RWPE2 (cell line): ENCODE measurements at regions not wholly inside any gene's neighbourhood (a gene's known extent, or its start where the extent isn't known, plus 50 kb on each side); places are given as distances from the start of the nearest gene placed in this dataset.

Experiments
- ATAC-seq: fragments of 200-7000 bp; cut with Tn5 transposase; 3 replicates; pipeline ENCODE4 v1.9.1; 2021; ENCODE audit warnings: low read depth
- DNase-seq: peaks from one replicate; pipeline ENCODE4 v3.0.0-alpha.2; 2020; ENCODE audit warnings: low spot score
- H3K27ac ChIP-seq: fragments of 450-650 bp; 2 replicates; pipeline ENCODE4 v1.5.1; 2017; ENCODE audit warnings: mild to moderate bottlenecking; ENCODE audit not compliant: poor library complexity, severe bottlenecking
- H3K27me3 ChIP-seq: fragments of 250-450 bp; sonication (Bioruptor Pico); 2 replicates; pipeline ENCODE4 v1.5.1; 2021; ENCODE audit warnings: mild to moderate bottlenecking, moderate library complexity; ENCODE audit not compliant: insufficient read depth, poor library complexity, severe bottlenecking
- H3K36me3 ChIP-seq: fragments of 250-450 bp; sonication (Bioruptor Pico); 2 replicates; pipeline ENCODE4 v1.5.1; 2020; ENCODE audit warnings: low read depth, mild to moderate bottlenecking, moderate library complexity
- H3K4me1 ChIP-seq: fragments of 250-450 bp; sonication (Bioruptor Pico); 2 replicates; pipeline ENCODE4 v1.5.1; 2021; ENCODE audit warnings: mild to moderate bottlenecking, moderate library complexity; ENCODE audit not compliant: insufficient read depth, poor library complexity, severe bottlenecking
- H3K4me3 ChIP-seq: fragments of 250-450 bp; sonication (Bioruptor Pico); 2 replicates; pipeline ENCODE4 v1.5.1; 2021; ENCODE audit warnings: mild to moderate bottlenecking, moderate library complexity; ENCODE audit not compliant: severe bottlenecking
- H3K9me3 ChIP-seq: fragments of 250-450 bp; sonication (Bioruptor Pico); 2 replicates; pipeline ENCODE4 v1.5.1; 2021; ENCODE audit warnings: mild to moderate bottlenecking, moderate library complexity; ENCODE audit not compliant: severe bottlenecking
- TF ChIP-seq, protein P1 (sequence below): fragments of 450-650 bp; IDR thresholded peaks from one replicate; pipeline ENCODE4 v1.5.1; 2017; ENCODE audit warnings: mild to moderate bottlenecking, moderate library complexity; ENCODE audit not compliant: poor library complexity, severe bottlenecking

DNA sequence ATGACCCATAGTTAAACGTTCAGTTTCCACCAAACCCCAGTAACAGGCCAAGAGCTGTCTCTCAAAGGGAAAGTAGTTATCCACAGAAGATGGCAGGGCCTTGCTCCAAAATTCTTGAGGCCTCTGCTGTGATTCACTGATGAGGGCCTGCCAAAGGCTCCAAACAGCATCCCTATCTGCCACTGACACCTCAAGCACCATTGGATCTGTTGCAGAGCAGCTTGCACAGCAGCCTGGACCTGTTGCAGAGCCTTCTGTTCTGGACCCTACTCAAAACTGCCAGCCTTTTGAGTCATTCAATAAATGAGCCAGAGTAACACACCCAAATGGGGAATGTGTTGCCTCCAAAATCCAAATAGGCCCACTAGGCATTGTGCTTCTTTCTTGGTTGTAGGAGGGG lies 741.5 kb upstream of the RGMB start:
- no peak for DNase-seq
- H3K27ac ChIP-seq, result no peak overlapping the region
- no peaks in the 10 kb centered on the region for H3K9me3 ChIP-seq
- H3K4me3 ChIP-seq, result no peak overlapping the region
- TF ChIP-seq, protein P1, sequence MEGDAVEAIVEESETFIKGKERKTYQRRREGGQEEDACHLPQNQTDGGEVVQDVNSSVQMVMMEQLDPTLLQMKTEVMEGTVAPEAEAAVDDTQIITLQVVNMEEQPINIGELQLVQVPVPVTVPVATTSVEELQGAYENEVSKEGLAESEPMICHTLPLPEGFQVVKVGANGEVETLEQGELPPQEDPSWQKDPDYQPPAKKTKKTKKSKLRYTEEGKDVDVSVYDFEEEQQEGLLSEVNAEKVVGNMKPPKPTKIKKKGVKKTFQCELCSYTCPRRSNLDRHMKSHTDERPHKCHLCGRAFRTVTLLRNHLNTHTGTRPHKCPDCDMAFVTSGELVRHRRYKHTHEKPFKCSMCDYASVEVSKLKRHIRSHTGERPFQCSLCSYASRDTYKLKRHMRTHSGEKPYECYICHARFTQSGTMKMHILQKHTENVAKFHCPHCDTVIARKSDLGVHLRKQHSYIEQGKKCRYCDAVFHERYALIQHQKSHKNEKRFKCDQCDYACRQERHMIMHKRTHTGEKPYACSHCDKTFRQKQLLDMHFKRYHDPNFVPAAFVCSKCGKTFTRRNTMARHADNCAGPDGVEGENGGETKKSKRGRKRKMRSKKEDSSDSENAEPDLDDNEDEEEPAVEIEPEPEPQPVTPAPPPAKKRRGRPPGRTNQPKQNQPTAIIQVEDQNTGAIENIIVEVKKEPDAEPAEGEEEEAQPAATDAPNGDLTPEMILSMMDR, result no peak
- no peaks in the 10 kb centered on the region for H3K4me1 ChIP-seq
- H3K36me3 ChIP-seq, result no peaks in the 10 kb centered on the region
- no peaks in the 10 kb centered on the region for H3K27me3 ChIP-seq
- no peak for ATAC-seq

DNA sequence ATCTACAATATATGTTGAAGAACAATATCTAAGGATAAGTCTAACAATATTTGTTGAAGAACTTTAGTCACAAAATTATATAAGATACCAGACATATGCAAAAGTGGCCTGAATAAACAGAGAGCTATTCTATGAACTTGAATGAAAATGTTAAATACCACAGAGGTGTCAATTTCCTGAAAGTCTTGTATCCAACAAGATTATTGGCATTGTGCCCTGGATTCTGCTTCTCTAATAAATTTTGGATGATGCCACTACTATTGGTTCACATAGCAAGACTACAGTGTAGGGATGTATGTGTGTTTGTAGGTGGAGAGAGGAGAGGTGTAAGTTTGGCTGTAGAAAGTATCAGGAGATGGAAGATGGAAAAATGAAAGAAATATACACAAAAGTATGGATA lies 731.8 kb upstream of the RGMB start:
- H3K4me3 ChIP-seq, result no peak overlapping the region
- TF ChIP-seq, protein P1, result no peak
- H3K9me3 ChIP-seq, result no peaks in the 10 kb centered on the region
- no peaks in the 10 kb centered on the region for H3K27me3 ChIP-seq
- no peaks in the 10 kb centered on the region for H3K4me1 ChIP-seq
- no peak for ATAC-seq
- no peak overlapping the region for H3K27ac ChIP-seq
- H3K36me3 ChIP-seq, result no peaks in the 10 kb centered on the region
- no peak for DNase-seq

DNA sequence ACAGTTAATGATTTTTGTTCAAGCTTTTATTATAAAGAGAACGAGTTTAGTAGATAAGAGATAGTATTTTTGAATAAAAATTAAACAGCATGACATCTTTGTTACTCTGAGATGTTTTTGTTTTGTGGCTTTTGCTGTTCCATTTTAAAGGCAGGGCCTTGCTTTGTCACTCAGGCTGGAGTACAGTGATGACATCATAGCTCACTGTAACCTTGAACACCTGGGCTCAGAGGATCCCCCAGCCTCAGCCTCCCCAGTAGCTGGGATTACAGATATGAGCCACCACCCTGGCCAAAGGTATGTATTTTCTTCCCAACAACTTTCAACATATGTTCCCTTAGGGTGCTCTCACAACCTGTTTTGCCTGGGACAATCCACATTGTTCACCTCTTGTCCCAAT lies 730.9 kb upstream of the RGMB start:
- ATAC-seq, result no peak
- H3K4me1 ChIP-seq, result no peaks in the 10 kb centered on the region
- H3K27me3 ChIP-seq, result no peaks in the 10 kb centered on the region
- no peak overlapping the region for H3K27ac ChIP-seq
- H3K36me3 ChIP-seq, result no peaks in the 10 kb centered on the region
- no peaks in the 10 kb centered on the region for H3K9me3 ChIP-seq
- no peak for DNase-seq
- H3K4me3 ChIP-seq, result no peak overlapping the region
- TF ChIP-seq, protein P1, result no peak

DNA sequence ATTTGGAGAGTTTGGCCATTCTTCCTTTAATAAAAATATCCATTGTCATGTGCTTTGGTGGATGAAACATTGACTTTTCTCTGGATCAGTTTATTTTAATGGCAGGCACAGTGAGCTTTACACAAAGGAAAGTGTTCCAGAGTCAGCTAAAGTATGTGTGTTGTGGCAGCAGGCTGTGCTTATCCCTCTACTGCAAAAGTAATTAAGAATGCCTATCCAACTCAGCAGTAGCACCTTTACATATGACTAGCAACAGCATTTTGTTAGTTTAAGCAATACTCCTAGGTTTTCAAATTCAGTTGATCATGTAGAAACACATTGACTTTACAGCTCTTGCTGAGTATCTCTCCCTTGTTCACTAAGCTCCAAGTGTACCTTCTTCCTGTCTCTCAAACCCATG lies 730.5 kb upstream of the RGMB start:
- ATAC-seq (no peak), DNase-seq (no peak)
- TF ChIP-seq, protein P1, result no peak
- Histone ChIP-seq H3K9me3 (no peaks in the 10 kb centered on the region), H3K4me1 (no peaks in the 10 kb centered on the region), H3K4me3 (no peak overlapping the region), H3K27me3 (no peaks in the 10 kb centered on the region), H3K27ac (no peak overlapping the region), H3K36me3 (no peaks in the 10 kb centered on the region)

DNA sequence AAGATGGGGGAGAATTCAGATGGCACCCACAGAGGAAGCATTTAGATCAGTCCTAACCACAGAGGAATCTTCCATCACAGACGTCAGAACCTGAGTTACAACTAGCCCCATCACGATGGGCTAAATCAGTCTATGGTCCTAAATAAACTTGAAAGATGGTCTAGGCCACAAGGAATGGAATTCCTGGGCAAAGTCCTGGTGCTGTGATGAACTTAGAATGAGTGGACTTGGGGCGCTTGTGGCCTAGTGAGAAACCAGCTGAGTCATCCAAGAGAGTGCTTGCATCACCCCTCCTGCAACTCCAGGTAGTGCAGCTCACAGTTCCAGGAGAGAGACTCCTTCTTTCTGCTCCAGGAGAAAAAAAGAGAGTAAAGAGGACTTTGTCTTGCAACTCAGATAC lies 722.9 kb upstream of the RGMB start:
- DNase-seq (no peak), ATAC-seq (no peak)
- Histone ChIP-seq H3K27ac (no peak overlapping the region), H3K4me3 (no peak overlapping the region), H3K4me1 (no peaks in the 10 kb centered on the region), H3K27me3 (no peaks in the 10 kb centered on the region), H3K9me3 (no peaks in the 10 kb centered on the region), H3K36me3 (no peaks in the 10 kb centered on the region)
- TF ChIP-seq, protein P1, result no peak
